H1 (cell line): ENCODE measurements at regions not wholly inside any gene's neighbourhood (a gene's known extent, or its start where the extent isn't known, plus 50 kb on each side); places are given as distances from the start of the nearest gene placed in this dataset.

ENCODE experiments used
- CTCF ChIP-seq, 3 experiments: IDR thresholded peaks; 1 replicate in 2 of 3; 2 replicates in 1 of 3; pipeline versions ENCODE4 v1.5.1 to v1.6.1; 2011; ENCODE audit warnings: low read length in 3 of 3, mild to moderate bottlenecking in 3 of 3, inconsistent platforms in 2 of 3, low read depth in 1 of 3, moderate library complexity in 1 of 3; ENCODE audit not compliant: insufficient read depth in 1 of 3; ENCODE audit errors: control extremely low read depth in 1 of 3
- POLR2AphosphoS5 ChIP-seq: IDR thresholded peaks from 2 replicates; pipeline ENCODE4 v1.6.1; 2011; ENCODE audit warnings: low read depth, low read length
- RFX5 ChIP-seq: IDR thresholded peaks from 2 replicates; pipeline ENCODE4 v1.6.1; 2011; ENCODE audit warnings: low read depth, low read length, improper control_type of control experiment, borderline replicate concordance
- SIX5 ChIP-seq: IDR thresholded peaks from 2 replicates; pipeline ENCODE4 v1.6.1; 2011; ENCODE audit warnings: mild to moderate bottlenecking, low read depth, low read length
- TAF1 ChIP-seq: IDR thresholded peaks from 2 replicates; pipeline ENCODE4 v1.6.1; 2011; ENCODE audit warnings: mild to moderate bottlenecking, low read depth, low read length
- TCF12 ChIP-seq: IDR thresholded peaks from 2 replicates; pipeline ENCODE4 v1.6.1; 2011; ENCODE audit warnings: low read depth, mild to moderate bottlenecking, low read length
- YY1 ChIP-seq: IDR thresholded peaks from 2 replicates; pipeline ENCODE4 v1.6.1; 2011; ENCODE audit warnings: low read depth, mild to moderate bottlenecking, low read length

- TF ChIP-seq SIX5 = no peak
- no peak for TF ChIP-seq CTCF (IDR thresholded peaks at IDR 0.05; ENCODE audit: control extremely low read depth in 1 of 3, insufficient read depth in 1 of 3, low read depth in 1 of 3, low read length in 3 of 3)
- no peak for TF ChIP-seq YY1
- TF ChIP-seq TCF12 = no peak
- TF ChIP-seq TAF1 = no peak
- TF ChIP-seq POLR2AphosphoS5 = no peak
- no peak for TF ChIP-seq RFX5
Observed at GRCh38 chr18:78271790-78272189, 707.8 kb upstream of the SALL3 start.
